T-helper 1 cell treated with Interleukin-12 subunit alpha and Interleukin-12 subunit beta and Interleukin-4 antibody, amounts not matched to agents 30 μg/mL and 1 μg/mL, for 36 hours (primary cell): ENCODE measurements at regions not wholly inside any gene's neighbourhood (a gene's known extent, or its start where the extent isn't known, plus 50 kb on each side); places are given as distances from the start of the nearest gene placed in this dataset.

Experiments used
- H3K27ac Mint-ChIP-seq: one replicate; pipeline ENCODE4 v1.8.0; 2021; ENCODE audit warnings: mild to moderate bottlenecking, mixed read lengths
- H3K27me3 Mint-ChIP-seq: one replicate; pipeline ENCODE4 v1.8.0; 2021; ENCODE audit warnings: low read depth, mixed read lengths
- H3K36me3 Mint-ChIP-seq: one replicate; pipeline ENCODE4 v1.8.0; 2021; ENCODE audit warnings: low read depth, mixed read lengths
- H3K4me1 Mint-ChIP-seq: one replicate; pipeline ENCODE4 v1.8.0; 2021; ENCODE audit warnings: low read depth, mixed read lengths
- H3K4me3 Mint-ChIP-seq: one replicate; pipeline ENCODE4 v1.8.0; 2021; ENCODE audit warnings: mild to moderate bottlenecking, moderate library complexity, mixed read lengths
- H3K9me3 Mint-ChIP-seq: one replicate; pipeline ENCODE4 v1.8.0; 2021; ENCODE audit warnings: mixed read lengths

- Mint-ChIP-seq H3K36me3 (no peaks in the 10 kb centered on the region), H3K4me3 (no peak overlapping the region), H3K27ac (no peak overlapping the region), H3K27me3 (no peaks in the 10 kb centered on the region), H3K9me3 (peaks cover 8% of the 10 kb centered on the region), H3K4me1 (no peaks in the 10 kb centered on the region)
Observed at GRCh38 chr5:8280711-8281363, 411.9 kb downstream of the MTRR start.

GRCh38 chr5:8288334-8288733 lies 419.4 kb downstream of the MTRR start:
- no peak overlapping the region for H3K27ac Mint-ChIP-seq
- no peaks in the 10 kb centered on the region for H3K4me1 Mint-ChIP-seq
- H3K4me3 Mint-ChIP-seq, result no peak overlapping the region
- H3K36me3 Mint-ChIP-seq, result no peaks in the 10 kb centered on the region
- no peaks in the 10 kb centered on the region for H3K27me3 Mint-ChIP-seq
- peaks cover 3% of the 10 kb centered on the region for H3K9me3 Mint-ChIP-seq

GRCh38 chr5:8288897-8289516 lies 420.1 kb downstream of the MTRR start:
- Mint-ChIP-seq H3K9me3 (peaks cover 5% of the 10 kb centered on the region), H3K4me1 (no peaks in the 10 kb centered on the region), H3K27ac (no peak overlapping the region), H3K4me3 (no peak overlapping the region), H3K36me3 (no peaks in the 10 kb centered on the region), H3K27me3 (no peaks in the 10 kb centered on the region)

- H3K36me3 Mint-ChIP-seq, result no peaks in the 10 kb centered on the region
- H3K4me3 Mint-ChIP-seq, result no peak overlapping the region
- no peaks in the 10 kb centered on the region for H3K27me3 Mint-ChIP-seq
- no peaks in the 10 kb centered on the region for H3K4me1 Mint-ChIP-seq
- H3K27ac Mint-ChIP-seq, result no peak overlapping the region
- H3K9me3 Mint-ChIP-seq, result peaks cover 8% of the 10 kb centered on the region
Observed at GRCh38 chr5:8289779-8290178, 420.8 kb downstream of the MTRR start.

GRCh38 chr5:8290721-8291120 lies 421.8 kb downstream of the MTRR start:
- Mint-ChIP-seq H3K4me1 (no peaks in the 10 kb centered on the region), H3K27ac (no peak overlapping the region), H3K4me3 (no peak overlapping the region), H3K27me3 (no peaks in the 10 kb centered on the region), H3K36me3 (no peaks in the 10 kb centered on the region), H3K9me3 (peaks cover 8% of the 10 kb centered on the region)

- Mint-ChIP-seq H3K4me1 (no peaks in the 10 kb centered on the region), H3K27me3 (no peaks in the 10 kb centered on the region), H3K36me3 (no peaks in the 10 kb centered on the region), H3K27ac (no peak overlapping the region), H3K4me3 (no peak overlapping the region), H3K9me3 (peaks cover 8% of the 10 kb centered on the region)
Observed at GRCh38 chr5:8291641-8292040, 422.7 kb downstream of the MTRR start.

GRCh38 chr5:8295141-8295540 lies 426.2 kb downstream of the MTRR start:
- H3K4me3 Mint-ChIP-seq, result no peak overlapping the region

GRCh38 chr5:8299716-8300115 lies 430.8 kb downstream of the MTRR start:
- no peak overlapping the region for H3K4me3 Mint-ChIP-seq
- no peaks in the 10 kb centered on the region for H3K4me1 Mint-ChIP-seq
- no peaks in the 10 kb centered on the region for H3K9me3 Mint-ChIP-seq
- H3K27me3 Mint-ChIP-seq, result no peaks in the 10 kb centered on the region
- H3K36me3 Mint-ChIP-seq, result no peaks in the 10 kb centered on the region
- no peak overlapping the region for H3K27ac Mint-ChIP-seq

More at GRCh38 chr5:8295141-8295540, 426.2 kb downstream of the MTRR start:
- H3K36me3 Mint-ChIP-seq, result no peaks in the 10 kb centered on the region
- H3K4me1 Mint-ChIP-seq, result no peaks in the 10 kb centered on the region
- H3K27ac Mint-ChIP-seq, result no peak overlapping the region
- H3K27me3 Mint-ChIP-seq, result no peaks in the 10 kb centered on the region
- H3K9me3 Mint-ChIP-seq, result peaks cover 5% of the 10 kb centered on the region

GRCh38 chr5:8304341-8304740 lies 435.4 kb downstream of the MTRR start:
- H3K27ac Mint-ChIP-seq, result no peak overlapping the region

GRCh38 chr5:8306288-8306896 lies 437.4 kb downstream of the MTRR start:
- Mint-ChIP-seq H3K27me3 (no peaks in the 10 kb centered on the region), H3K36me3 (no peaks in the 10 kb centered on the region), H3K9me3 (peaks cover 12% of the 10 kb centered on the region), H3K4me1 (no peaks in the 10 kb centered on the region), H3K27ac (no peak overlapping the region), H3K4me3 (no peak overlapping the region)

More at GRCh38 chr5:8304341-8304740, 435.4 kb downstream of the MTRR start:
- no peaks in the 10 kb centered on the region for H3K27me3 Mint-ChIP-seq
- no peaks in the 10 kb centered on the region for H3K4me1 Mint-ChIP-seq
- H3K4me3 Mint-ChIP-seq, result no peak overlapping the region
- H3K36me3 Mint-ChIP-seq, result no peaks in the 10 kb centered on the region
- peaks cover 5% of the 10 kb centered on the region for H3K9me3 Mint-ChIP-seq

GRCh38 chr5:8314965-8315364 lies 446.0 kb downstream of the MTRR start:
- Mint-ChIP-seq H3K4me1 (no peaks in the 10 kb centered on the region), H3K27ac (no peak overlapping the region), H3K36me3 (no peaks in the 10 kb centered on the region), H3K4me3 (no peak overlapping the region), H3K9me3 (peaks cover 14% of the 10 kb centered on the region), H3K27me3 (no peaks in the 10 kb centered on the region)

- Mint-ChIP-seq H3K9me3 (peaks cover 11% of the 10 kb centered on the region), H3K36me3 (no peaks in the 10 kb centered on the region), H3K4me3 (no peak overlapping the region), H3K27me3 (no peaks in the 10 kb centered on the region), H3K4me1 (no peaks in the 10 kb centered on the region), H3K27ac (no peak overlapping the region)
Observed at GRCh38 chr5:8316608-8317280, 447.8 kb downstream of the MTRR start.

- Mint-ChIP-seq H3K4me3 (no peak overlapping the region), H3K4me1 (no peaks in the 10 kb centered on the region), H3K27ac (no peak overlapping the region), H3K9me3 (peaks cover 11% of the 10 kb centered on the region), H3K27me3 (no peaks in the 10 kb centered on the region), H3K36me3 (no peaks in the 10 kb centered on the region)
Observed at GRCh38 chr5:8317335-8317734, 448.4 kb downstream of the MTRR start.

- no peaks in the 10 kb centered on the region for H3K4me1 Mint-ChIP-seq
- no peak overlapping the region for H3K27ac Mint-ChIP-seq
- H3K9me3 Mint-ChIP-seq, result peaks cover 11% of the 10 kb centered on the region
- H3K27me3 Mint-ChIP-seq, result no peaks in the 10 kb centered on the region
- H3K4me3 Mint-ChIP-seq, result no peak overlapping the region
- no peaks in the 10 kb centered on the region for H3K36me3 Mint-ChIP-seq
Observed at GRCh38 chr5:8320244-8320643, 451.3 kb downstream of the MTRR start.

GRCh38 chr5:8321272-8321671 lies 452.3 kb downstream of the MTRR start:
- no peaks in the 10 kb centered on the region for H3K36me3 Mint-ChIP-seq
- no peaks in the 10 kb centered on the region for H3K27me3 Mint-ChIP-seq
- H3K4me1 Mint-ChIP-seq, result no peaks in the 10 kb centered on the region
- no peak overlapping the region for H3K4me3 Mint-ChIP-seq
- peaks cover 11% of the 10 kb centered on the region for H3K9me3 Mint-ChIP-seq
- no peak overlapping the region for H3K27ac Mint-ChIP-seq
